ENCODE measurements at regions not wholly inside any gene's neighbourhood (a gene's known extent, or its start where the extent isn't known, plus 50 kb on each side); places are given as distances from the start of the nearest gene placed in this dataset.

DNA sequence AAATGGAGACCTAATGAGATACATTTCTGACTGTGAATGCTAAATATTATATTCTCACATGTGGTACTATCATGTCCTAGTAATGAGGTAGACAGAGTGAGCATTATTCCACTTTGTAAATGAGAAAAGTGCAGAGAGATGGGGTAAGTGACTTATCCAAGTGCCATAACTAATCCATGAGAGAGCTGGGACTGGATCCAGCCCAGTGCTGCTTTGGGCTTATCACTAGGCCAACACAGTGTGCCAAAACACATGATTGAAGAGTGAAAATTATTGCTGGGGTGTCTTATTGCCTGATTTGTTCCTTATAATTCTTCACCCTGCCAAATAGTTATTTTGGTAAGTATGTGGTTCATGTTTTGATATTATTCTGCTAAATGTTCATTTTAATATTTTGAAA lies 442.2 kb upstream of the GRAMD2B start:
- TF ChIP-seq EP300 (IDR thresholded peaks at IDR 0.05; ENCODE audit: borderline replicate concordance) (no peak), RAD21 (IDR thresholded peaks at IDR 0.05; ENCODE audit: low read depth) (no peak), YY1 (IDR thresholded peaks at IDR 0.05; ENCODE audit: low read depth) (no peak), TEAD4 (IDR thresholded peaks at IDR 0.05) (no peak)
- TF ChIP-seq, protein P1, sequence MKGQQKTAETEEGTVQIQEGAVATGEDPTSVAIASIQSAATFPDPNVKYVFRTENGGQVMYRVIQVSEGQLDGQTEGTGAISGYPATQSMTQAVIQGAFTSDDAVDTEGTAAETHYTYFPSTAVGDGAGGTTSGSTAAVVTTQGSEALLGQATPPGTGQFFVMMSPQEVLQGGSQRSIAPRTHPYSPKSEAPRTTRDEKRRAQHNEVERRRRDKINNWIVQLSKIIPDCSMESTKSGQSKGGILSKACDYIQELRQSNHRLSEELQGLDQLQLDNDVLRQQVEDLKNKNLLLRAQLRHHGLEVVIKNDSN (IDR thresholded peaks at IDR 0.05) = no peak
- TF ChIP-seq, protein P2, sequence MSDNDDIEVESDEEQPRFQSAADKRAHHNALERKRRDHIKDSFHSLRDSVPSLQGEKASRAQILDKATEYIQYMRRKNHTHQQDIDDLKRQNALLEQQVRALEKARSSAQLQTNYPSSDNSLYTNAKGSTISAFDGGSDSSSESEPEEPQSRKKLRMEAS (IDR thresholded peaks at IDR 0.05) = no peak
